ENCODE measurements at regions not wholly inside any gene's neighbourhood (a gene's known extent, or its start where the extent isn't known, plus 50 kb on each side); places are given as distances from the start of the nearest gene placed in this dataset.

DNA sequence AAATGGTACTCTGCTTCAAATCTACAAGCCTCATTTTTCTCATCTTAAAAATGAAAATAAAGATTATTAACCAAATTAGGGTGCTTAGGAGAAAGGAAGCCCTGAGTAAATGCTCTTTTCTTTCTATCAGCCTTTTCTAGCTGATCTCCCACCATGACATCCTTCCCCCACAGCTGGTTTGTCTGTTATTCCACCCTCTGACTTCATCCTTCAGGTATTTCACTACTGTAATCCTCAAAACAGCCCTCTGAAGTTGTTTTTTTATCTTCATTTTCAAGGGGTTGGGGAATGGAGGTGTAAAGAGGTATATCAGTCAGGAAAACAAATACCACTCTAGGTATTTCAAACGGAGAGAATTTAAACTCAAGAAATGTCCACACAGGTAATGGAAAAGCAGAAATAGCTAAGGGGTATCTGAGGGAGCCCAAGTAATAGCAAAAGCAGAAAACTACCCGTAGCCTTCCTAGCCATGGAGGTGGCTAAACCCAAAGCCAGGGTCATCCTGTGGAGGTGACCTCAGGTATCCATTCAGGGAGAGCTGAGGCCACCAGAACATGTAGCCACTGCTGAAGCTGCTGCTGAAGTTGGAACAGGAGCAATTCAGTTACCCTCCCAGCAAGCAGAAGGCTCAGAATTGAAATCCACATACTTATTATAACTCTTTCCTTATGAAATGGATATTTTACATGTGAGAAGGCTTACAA, 990.9 kb upstream of the ACVR2A start:
- H3K4me1 ChIP-seq = no peaks in the 10 kb centered on the region
- H3K36me3 ChIP-seq = no peaks in the 10 kb centered on the region
- H3K27ac ChIP-seq = no peak overlapping the region
- H3K4me3 ChIP-seq = no peak overlapping the region
- H3K27me3 ChIP-seq = no peaks in the 10 kb centered on the region
- no peak for DNase-seq
- TF ChIP-seq POLR2A (IDR thresholded peaks at IDR 0.05) = no peak
- no peak for TF ChIP-seq CTCF (IDR thresholded peaks at IDR 0.05)
- no peaks in the 10 kb centered on the region for H3K9me3 ChIP-seq

DNA sequence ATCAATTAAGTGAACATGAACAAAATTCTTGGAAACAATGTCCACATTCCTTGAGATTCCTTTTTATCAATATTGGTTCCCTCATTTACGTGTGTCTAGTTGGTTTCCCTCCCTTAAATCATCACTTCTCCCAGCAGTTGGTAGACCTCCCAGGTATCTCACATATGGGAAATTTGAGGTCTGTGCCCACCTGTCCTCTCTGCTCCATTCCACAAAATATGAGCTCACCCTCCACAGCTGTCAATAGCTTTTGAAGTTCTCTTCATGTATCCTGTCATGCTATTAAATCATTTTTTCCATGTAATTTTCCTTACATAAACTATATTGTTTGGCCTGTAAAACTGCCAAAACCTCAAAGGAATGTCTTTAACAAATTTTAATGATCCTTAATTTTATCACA, 992.2 kb upstream of the ACVR2A start:
- Histone ChIP-seq H3K9me3 (no peaks in the 10 kb centered on the region), H3K27ac (no peak overlapping the region), H3K4me3 (no peak overlapping the region), H3K36me3 (no peaks in the 10 kb centered on the region), H3K27me3 (no peaks in the 10 kb centered on the region), H3K4me1 (no peaks in the 10 kb centered on the region)
- no peak for TF ChIP-seq POLR2A (IDR thresholded peaks at IDR 0.05)
- no peak for TF ChIP-seq CTCF (IDR thresholded peaks at IDR 0.05)
- no peak for DNase-seq

DNA sequence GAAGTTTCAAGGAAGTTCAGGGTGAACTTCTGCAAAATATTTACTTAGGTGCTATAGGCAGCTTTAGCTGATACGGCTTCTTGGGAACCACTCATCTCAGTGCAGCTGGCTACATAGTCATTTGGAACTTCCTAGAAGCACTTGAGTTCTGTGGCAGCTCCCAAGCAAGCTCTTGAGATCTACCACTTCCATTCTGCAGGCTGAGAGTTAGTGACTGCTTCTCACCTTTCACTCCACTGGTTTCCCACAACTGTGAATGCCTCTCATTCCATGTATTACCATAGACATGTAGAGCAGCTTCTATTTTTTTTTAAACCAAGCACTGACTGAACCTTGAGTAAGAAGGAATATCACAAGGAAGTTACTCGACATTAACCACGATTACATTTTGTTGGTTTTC, 994.1 kb upstream of the ACVR2A start:
- Histone ChIP-seq H3K4me3 (no peak overlapping the region), H3K27ac (no peak overlapping the region), H3K36me3 (no peaks in the 10 kb centered on the region), H3K27me3 (no peaks in the 10 kb centered on the region), H3K9me3 (no peaks in the 10 kb centered on the region), H3K4me1 (no peaks in the 10 kb centered on the region)
- TF ChIP-seq CTCF (IDR thresholded peaks at IDR 0.05) (no peak), POLR2A (IDR thresholded peaks at IDR 0.05) (no peak)
- no peak for DNase-seq

DNA sequence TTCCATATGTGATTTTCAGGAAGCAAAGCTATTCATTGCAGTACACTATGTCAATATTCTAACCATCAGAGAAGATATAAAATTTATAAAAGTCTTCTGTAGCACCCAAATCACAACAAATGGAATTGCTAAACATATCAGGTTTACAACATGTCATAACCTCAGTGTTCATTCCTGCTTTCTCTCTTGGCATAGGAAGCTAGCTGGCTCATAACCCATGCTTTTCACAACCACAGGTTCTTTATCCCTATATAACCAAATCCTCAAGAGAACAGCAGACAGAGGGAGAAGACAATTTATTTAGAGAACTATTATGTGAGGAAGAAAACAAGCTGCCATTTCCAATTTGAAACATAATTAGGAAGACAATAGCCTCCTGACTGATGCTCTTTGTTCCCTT, 997.0 kb upstream of the ACVR2A start:
- no peak for DNase-seq
- H3K27ac ChIP-seq = no peak overlapping the region
- H3K36me3 ChIP-seq = no peaks in the 10 kb centered on the region
- no peaks in the 10 kb centered on the region for H3K9me3 ChIP-seq
- no peaks in the 10 kb centered on the region for H3K4me1 ChIP-seq
- no peak for TF ChIP-seq CTCF (IDR thresholded peaks at IDR 0.05)
- no peak for TF ChIP-seq POLR2A (IDR thresholded peaks at IDR 0.05)
- H3K4me3 ChIP-seq = no peak overlapping the region
- no peaks in the 10 kb centered on the region for H3K27me3 ChIP-seq

DNA sequence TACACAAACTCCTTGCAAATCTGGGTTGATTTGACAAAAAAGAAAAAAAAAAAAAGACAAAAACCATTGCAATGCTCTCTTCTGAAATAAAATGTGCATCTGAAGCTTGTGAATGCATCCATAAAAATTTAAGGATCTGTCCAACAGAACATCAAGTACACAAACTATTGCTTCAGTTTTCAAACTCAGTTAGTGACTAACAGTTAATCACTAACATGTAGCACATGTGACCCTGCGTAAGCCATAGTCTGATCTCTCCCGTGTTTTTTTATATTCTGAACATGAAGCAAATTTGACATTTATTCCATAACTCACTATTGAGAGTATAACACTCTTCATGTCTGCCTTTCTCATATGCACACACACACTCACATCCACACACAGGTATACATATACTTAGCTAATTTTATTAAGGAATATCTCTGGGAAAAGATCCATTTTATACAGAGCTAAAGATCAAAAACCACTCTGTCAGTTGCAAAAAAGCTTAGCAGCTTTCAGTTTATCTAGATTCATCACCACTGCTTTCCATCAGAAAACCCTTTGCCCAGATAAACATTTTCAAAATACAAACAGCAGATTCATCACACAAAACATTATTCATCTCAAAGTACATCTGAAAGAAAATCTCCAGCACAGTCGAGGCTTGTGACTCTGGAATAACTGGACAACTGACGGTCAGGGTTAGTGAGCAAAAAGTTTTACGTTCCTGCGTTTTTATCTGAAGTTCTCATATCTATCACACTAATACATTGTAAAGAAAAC, 1000.4 kb upstream of the ACVR2A start:
- no peaks in the 10 kb centered on the region for H3K27me3 ChIP-seq
- H3K4me1 ChIP-seq = no peaks in the 10 kb centered on the region
- TF ChIP-seq POLR2A (IDR thresholded peaks at IDR 0.05) (no peak), CTCF (IDR thresholded peaks at IDR 0.05) (no peak)
- no peak overlapping the region for H3K4me3 ChIP-seq
- H3K27ac ChIP-seq = no peak overlapping the region
- no peak for DNase-seq
- no peaks in the 10 kb centered on the region for H3K36me3 ChIP-seq
- H3K9me3 ChIP-seq = no peaks in the 10 kb centered on the region

All from Peyer's patch (tissue), 4 donors.